Liver (tissue), 8 donors: ENCODE measurements at regions not wholly inside any gene's neighbourhood (a gene's known extent, or its start where the extent isn't known, plus 50 kb on each side); places are given as distances from the start of the nearest gene placed in this dataset.

Experiments
- DNase-seq: peaks from one replicate; pipeline ENCODE4 v3.0.0-alpha.2; 2017; ENCODE audit warnings: low spot score
- H3K27ac ChIP-seq, 2 donors: one replicate each; pipeline ENCODE4 v1.7.0; 2013; ENCODE audit warnings: inconsistent platforms in 2 of 2, low read length in 2 of 2, control low read depth in 1 of 2, low read depth in 1 of 2, mild to moderate bottlenecking in 1 of 2
- H3K27me3 ChIP-seq, 4 donors: one replicate each; pipeline versions ENCODE4 v1.6.1 to v1.7.0; 2013; ENCODE audit warnings: low read length in 3 of 4, inconsistent platforms in 1 of 4, mild to moderate bottlenecking in 1 of 4, moderate library complexity in 1 of 4; ENCODE audit not compliant: control insufficient read depth in 4 of 4, insufficient read depth in 4 of 4
- H3K36me3 ChIP-seq, 4 donors: one replicate each; pipeline versions ENCODE4 v1.6.1 to v1.7.0; 2013; ENCODE audit warnings: low read length in 3 of 4, mild to moderate bottlenecking in 3 of 4, low read depth in 1 of 4, moderate library complexity in 1 of 4; ENCODE audit not compliant: control insufficient read depth in 4 of 4, insufficient read depth in 3 of 4
- H3K4me1 ChIP-seq, 4 donors: one replicate each; pipeline versions ENCODE4 v1.6.1 to v1.7.0; 2013; ENCODE audit warnings: low read length in 3 of 4, mild to moderate bottlenecking in 3 of 4, moderate library complexity in 1 of 4; ENCODE audit not compliant: control insufficient read depth in 4 of 4, insufficient read depth in 4 of 4
- H3K4me3 ChIP-seq, 3 donors: one replicate each; pipeline versions ENCODE4 v1.6.1 to v1.7.0; 2013; ENCODE audit warnings: low read length in 3 of 3, control low read depth in 1 of 3, low read depth in 1 of 3, mild to moderate bottlenecking in 1 of 3
- H3K9ac ChIP-seq, 2 donors: one replicate each; pipeline ENCODE4 v1.7.0; 2013; ENCODE audit warnings: low read length in 2 of 2, mild to moderate bottlenecking in 2 of 2, moderate library complexity in 2 of 2, control low read depth in 1 of 2, low read depth in 1 of 2
- H3K9me3 ChIP-seq, 4 donors: one replicate each; pipeline versions ENCODE4 v1.6.1 to v1.7.0; 2013; ENCODE audit warnings: low read length in 3 of 4; ENCODE audit not compliant: control insufficient read depth in 4 of 4
- ATF3 ChIP-seq: IDR thresholded peaks from 2 replicates; pipeline ENCODE4 v1.6.1; 2016; ENCODE audit warnings: antibody characterized with exemption
- CTCF ChIP-seq: fragments of 150-350 bp; IDR thresholded peaks from 2 replicates; pipeline ENCODE4 v1.5.1; 2017; ENCODE audit warnings: improper control_type of control experiment, low read depth, low read length; ENCODE audit not compliant: missing input control
- EGR1 ChIP-seq, 2 donors: IDR thresholded peaks; 2 replicates each; pipeline ENCODE4 v1.6.1; 2016 to 2018; ENCODE audit warnings: antibody characterized with exemption in 2 of 2, low read depth in 2 of 2
- FOXA1 ChIP-seq: IDR thresholded peaks from 2 replicates; pipeline ENCODE4 v1.6.1; 2016; ENCODE audit warnings: antibody characterized with exemption
- FOXA2 ChIP-seq: IDR thresholded peaks from 2 replicates; pipeline ENCODE4 v1.6.1; 2016; ENCODE audit warnings: antibody characterized with exemption
- GABPA ChIP-seq, 2 donors: IDR thresholded peaks in 1 of 2; conservative IDR thresholded peaks in 1 of 2; 2 replicates each; pipeline ENCODE4 v1.6.1; 2016; ENCODE audit warnings: antibody characterized with exemption in 2 of 2, mild to moderate bottlenecking in 1 of 2, moderate library complexity in 1 of 2
- HNF4A ChIP-seq, 2 donors: conservative IDR thresholded peaks; 2 replicates each; pipeline ENCODE4 v1.6.1; 2016; ENCODE audit warnings: antibody characterized with exemption in 2 of 2, mild to moderate bottlenecking in 2 of 2
- HNF4G ChIP-seq: IDR thresholded peaks from 2 replicates; pipeline ENCODE4 v1.6.1; 2016; ENCODE audit warnings: antibody characterized with exemption
- JUND ChIP-seq, 2 donors: IDR thresholded peaks; 2 replicates each; pipeline ENCODE4 v1.6.1; 2016; ENCODE audit warnings: antibody characterized with exemption in 2 of 2
- MAX ChIP-seq: IDR thresholded peaks from 2 replicates; pipeline ENCODE4 v1.6.1; 2016; ENCODE audit warnings: antibody characterized with exemption
- NR2F2 ChIP-seq: IDR thresholded peaks from 2 replicates; pipeline ENCODE4 v1.6.1; 2016; ENCODE audit warnings: antibody characterized with exemption
- RAD21 ChIP-seq, 2 donors: IDR thresholded peaks; 2 replicates each; pipeline ENCODE4 v1.6.1; 2016; ENCODE audit warnings: antibody characterized with exemption in 2 of 2, mild to moderate bottlenecking in 2 of 2
- REST ChIP-seq: IDR thresholded peaks from 2 replicates; pipeline ENCODE4 v1.6.1; 2016; ENCODE audit warnings: antibody characterized with exemption, mild to moderate bottlenecking
- RXRA ChIP-seq, 2 donors: IDR thresholded peaks; 2 replicates each; pipeline ENCODE4 v1.6.1; 2017 to 2018; ENCODE audit warnings: antibody characterized with exemption in 2 of 2, mild to moderate bottlenecking in 1 of 2
- SP1 ChIP-seq: IDR thresholded peaks from 2 replicates; pipeline ENCODE4 v1.6.1; 2018; ENCODE audit warnings: antibody characterized with exemption, mild to moderate bottlenecking
- TAF1 ChIP-seq: conservative IDR thresholded peaks from 2 replicates; pipeline ENCODE4 v1.6.1; 2016; ENCODE audit warnings: antibody characterized with exemption, mild to moderate bottlenecking
- YY1 ChIP-seq: IDR thresholded peaks from 2 replicates; pipeline ENCODE4 v1.6.1; 2016; ENCODE audit warnings: antibody characterized with exemption, mild to moderate bottlenecking
- ZBTB33 ChIP-seq: IDR thresholded peaks from 2 replicates; pipeline ENCODE4 v1.6.1; 2016; ENCODE audit warnings: antibody characterized with exemption
- WGBS: extraction: QIAGEN DNeasy Blood & Tissue Kit; methylation state at CpG from one replicate; pipeline ENCODE4 v1.1.7; 2013; 5-methylcytosine and 5-hydroxymethylcytosine counted together
- donor health status: healthy.
- donor health status: healthy.
- donor health status: healthy.
- donor health status: healthy.
- donor health status: healthy.

GRCh38 chr3:167106456-167106855 lies 273.6 kb downstream of the ZBBX start:
- no peak for TF ChIP-seq YY1

GRCh38 chr3:167102071-167102470 lies 278.0 kb downstream of the ZBBX start:
- WGBS = 67% methylated on average over 1 of the region's 1 CpG
- H3K36me3 ChIP-seq = no peaks in the 10 kb centered on the region
- H3K4me3 ChIP-seq = no peak overlapping the region
- DNase-seq = no peak
- H3K9ac ChIP-seq = no peak overlapping the region
- H3K9me3 ChIP-seq = no peaks in the 10 kb centered on the region
- TF ChIP-seq CTCF (peak; percentile 31), RAD21 (IDR thresholded peaks at IDR 0.05) (peak; percentile 58 to 71), SP1 (no peak)
- no peaks in the 10 kb centered on the region for H3K4me1 ChIP-seq
- no peak overlapping the region for H3K27ac ChIP-seq
- no peaks in the 10 kb centered on the region for H3K27me3 ChIP-seq

More at GRCh38 chr3:167106456-167106855, 273.6 kb downstream of the ZBBX start:
- Histone ChIP-seq H3K9ac (no peak overlapping the region), H3K4me3 (no peak overlapping the region), H3K27ac (no peak overlapping the region), H3K9me3 (no peaks in the 10 kb centered on the region), H3K36me3 (no peaks in the 10 kb centered on the region), H3K27me3 (no peaks in the 10 kb centered on the region), H3K4me1 (no peaks in the 10 kb centered on the region)
- DNase-seq = no peak

- H3K4me1 ChIP-seq = no peaks in the 10 kb centered on the region
- no peak for TF ChIP-seq TAF1
- TF ChIP-seq ATF3 = no peak
- TF ChIP-seq SP1 = no peak
- no peak for TF ChIP-seq JUND (IDR thresholded peaks at IDR 0.05)
- no peak for TF ChIP-seq NR2F2
- TF ChIP-seq RXRA (IDR thresholded peaks at IDR 0.05) = no peak
- TF ChIP-seq FOXA1 = no peak
- TF ChIP-seq HNF4G = no peak
- TF ChIP-seq YY1 = no peak
- no peak for TF ChIP-seq CTCF
- TF ChIP-seq GABPA (IDR thresholded peaks at IDR 0.05 in 1 of 2, conservative IDR thresholded peaks at IDR 0.05 in 1 of 2) = no peak
- TF ChIP-seq REST = no peak
- no peak for TF ChIP-seq HNF4A (conservative IDR thresholded peaks at IDR 0.05)
- TF ChIP-seq FOXA2 = no peak
- TF ChIP-seq ZBTB33 = no peak
- no peak for TF ChIP-seq EGR1 (IDR thresholded peaks at IDR 0.05; ENCODE audit: low read depth in 2 of 2)
- TF ChIP-seq MAX = no peak
- no peak for TF ChIP-seq RAD21 (IDR thresholded peaks at IDR 0.05)
- H3K27ac ChIP-seq = no peak overlapping the region
- DNase-seq = no peak
- H3K9ac ChIP-seq = no peak overlapping the region
- no peaks in the 10 kb centered on the region for H3K27me3 ChIP-seq
- WGBS = 57% methylated on average over 1 of the region's 1 CpG
- H3K36me3 ChIP-seq = no peaks in the 10 kb centered on the region
- H3K4me3 ChIP-seq = no peak overlapping the region
- no peaks in the 10 kb centered on the region for H3K9me3 ChIP-seq
These were observed 279.4 kb downstream of the ZBBX start for GRCh38 chr3:167100651-167101050.
